Liver (tissue), 3 donors: ENCODE measurements at regions not wholly inside any gene's neighbourhood (a gene's known extent, or its start where the extent isn't known, plus 50 kb on each side); places are given as distances from the start of the nearest gene placed in this dataset.

Experiments used
- CTCF ChIP-seq: fragments of 150-350 bp; IDR thresholded peaks from 2 replicates; pipeline ENCODE4 v1.5.1; 2017; ENCODE audit warnings: improper control_type of control experiment, low read depth, low read length; ENCODE audit not compliant: missing input control
- EGR1 ChIP-seq, 2 donors: IDR thresholded peaks; 2 replicates each; pipeline ENCODE4 v1.6.1; 2016 to 2018; ENCODE audit warnings: antibody characterized with exemption in 2 of 2, low read depth in 2 of 2
- GABPA ChIP-seq, 2 donors: IDR thresholded peaks in 1 of 2; conservative IDR thresholded peaks in 1 of 2; 2 replicates each; pipeline ENCODE4 v1.6.1; 2016; ENCODE audit warnings: antibody characterized with exemption in 2 of 2, mild to moderate bottlenecking in 1 of 2, moderate library complexity in 1 of 2
- HNF4A ChIP-seq, 2 donors: conservative IDR thresholded peaks; 2 replicates each; pipeline ENCODE4 v1.6.1; 2016; ENCODE audit warnings: antibody characterized with exemption in 2 of 2, mild to moderate bottlenecking in 2 of 2
- MAX ChIP-seq: IDR thresholded peaks from 2 replicates; pipeline ENCODE4 v1.6.1; 2016; ENCODE audit warnings: antibody characterized with exemption
- REST ChIP-seq: IDR thresholded peaks from 2 replicates; pipeline ENCODE4 v1.6.1; 2016; ENCODE audit warnings: antibody characterized with exemption, mild to moderate bottlenecking
- SP1 ChIP-seq: IDR thresholded peaks from 2 replicates; pipeline ENCODE4 v1.6.1; 2018; ENCODE audit warnings: antibody characterized with exemption, mild to moderate bottlenecking
- TAF1 ChIP-seq: conservative IDR thresholded peaks from 2 replicates; pipeline ENCODE4 v1.6.1; 2016; ENCODE audit warnings: antibody characterized with exemption, mild to moderate bottlenecking
- YY1 ChIP-seq: IDR thresholded peaks from 2 replicates; pipeline ENCODE4 v1.6.1; 2016; ENCODE audit warnings: antibody characterized with exemption, mild to moderate bottlenecking
- ZBTB33 ChIP-seq: IDR thresholded peaks from 2 replicates; pipeline ENCODE4 v1.6.1; 2016; ENCODE audit warnings: antibody characterized with exemption
- donor health status: healthy.
- donor health status: healthy.

- no peak for TF ChIP-seq CTCF
- TF ChIP-seq ZBTB33: no peak
- TF ChIP-seq EGR1 (IDR thresholded peaks at IDR 0.05; ENCODE audit: low read depth in 2 of 2): no peak
- no peak for TF ChIP-seq TAF1
- no peak for TF ChIP-seq GABPA (IDR thresholded peaks at IDR 0.05 in 1 of 2, conservative IDR thresholded peaks at IDR 0.05 in 1 of 2)
- no peak for TF ChIP-seq REST
- TF ChIP-seq HNF4A (conservative IDR thresholded peaks at IDR 0.05): no peak
- TF ChIP-seq MAX: no peak
- no peak for TF ChIP-seq YY1
- TF ChIP-seq SP1: no peak
Observed at GRCh38 chr1:199071080-199071479, 432.2 kb downstream of the PTPRC start.
